ENCODE measurements at regions not wholly inside any gene's neighbourhood (a gene's known extent, or its start where the extent isn't known, plus 50 kb on each side); places are given as distances from the start of the nearest gene placed in this dataset.

DNA sequence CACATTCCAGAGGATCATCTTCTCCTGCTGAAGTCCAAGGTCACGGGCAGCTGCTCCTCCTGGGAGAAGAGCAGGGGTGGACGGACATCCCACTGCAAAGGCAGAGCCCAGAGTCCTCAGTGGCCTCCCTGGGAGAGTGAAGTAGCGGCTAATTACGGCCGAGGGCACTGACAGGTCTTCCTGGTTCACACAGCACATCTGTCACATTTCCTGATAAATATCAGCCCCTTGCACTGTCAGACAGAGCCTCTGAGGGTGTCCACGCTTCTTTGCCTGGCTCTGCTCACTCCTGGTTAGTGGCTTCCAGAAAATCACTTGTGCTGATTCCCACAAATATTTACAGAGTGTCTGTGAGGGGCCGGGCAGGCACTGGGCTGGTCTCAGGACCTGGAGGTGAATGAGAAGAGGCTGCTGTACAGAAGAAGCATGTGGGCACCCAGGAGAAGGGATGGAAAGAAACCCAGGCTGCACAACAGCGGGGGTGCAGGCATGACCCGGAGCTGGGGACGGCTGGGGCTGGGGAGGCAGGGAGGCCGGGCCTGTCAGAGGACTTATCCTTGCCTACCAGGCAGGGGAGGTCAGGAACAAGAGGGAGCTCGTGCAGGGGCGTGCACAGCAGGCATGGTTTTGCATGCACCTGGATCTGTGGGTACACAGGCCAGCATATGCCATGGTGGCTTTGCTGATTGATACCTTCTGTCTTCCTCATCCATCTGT lies 258.2 kb upstream of the TNRC6C start:
- DNase-seq (ENCODE audit: low spot score), result no peak

- no peak for DNase-seq (ENCODE audit: low spot score)
Measured at GRCh38 chr17:77701996-77702395, 256.5 kb upstream of the TNRC6C start.

DNA sequence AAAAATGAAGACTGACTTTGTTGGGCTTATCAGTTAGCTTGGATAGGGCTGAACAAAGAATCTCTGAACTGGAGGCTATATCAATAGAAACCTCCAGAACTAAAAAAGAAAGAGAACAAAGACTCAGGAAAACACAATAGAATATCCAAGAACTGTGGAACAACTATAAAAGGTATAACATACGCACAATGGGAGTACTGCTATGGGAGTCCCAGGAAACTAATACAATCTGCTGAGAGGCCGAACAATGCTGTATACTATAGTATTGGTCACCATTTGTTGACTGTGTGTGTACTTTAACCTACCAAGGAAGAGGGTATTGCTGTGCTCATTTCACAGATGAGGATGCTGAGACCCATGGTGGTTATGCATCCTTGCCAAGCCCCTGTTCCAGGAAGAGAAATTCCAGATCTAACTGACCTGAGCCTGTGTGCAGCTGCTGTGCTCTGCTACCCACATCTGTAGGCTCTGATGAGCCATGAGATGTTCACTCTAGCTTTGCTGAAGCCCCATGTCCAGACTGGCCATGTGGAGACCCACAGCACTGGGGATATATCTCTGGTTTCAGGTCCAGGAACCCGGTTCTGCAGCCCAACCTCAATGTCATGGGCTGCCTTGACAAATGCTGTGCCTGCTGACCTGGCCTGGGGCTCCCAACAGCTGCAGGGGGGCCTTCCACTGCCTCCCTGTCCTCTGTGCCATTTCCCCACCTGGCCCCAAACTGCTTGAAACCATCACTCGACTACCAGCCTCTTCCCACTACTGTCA lies 254.3 kb upstream of the TNRC6C start:
- no peak for DNase-seq (ENCODE audit: low spot score)

GRCh38 chr17:77706938-77707337 lies 251.6 kb upstream of the TNRC6C start:
- peak; percentile 6 for DNase-seq (ENCODE audit: low spot score)

DNA sequence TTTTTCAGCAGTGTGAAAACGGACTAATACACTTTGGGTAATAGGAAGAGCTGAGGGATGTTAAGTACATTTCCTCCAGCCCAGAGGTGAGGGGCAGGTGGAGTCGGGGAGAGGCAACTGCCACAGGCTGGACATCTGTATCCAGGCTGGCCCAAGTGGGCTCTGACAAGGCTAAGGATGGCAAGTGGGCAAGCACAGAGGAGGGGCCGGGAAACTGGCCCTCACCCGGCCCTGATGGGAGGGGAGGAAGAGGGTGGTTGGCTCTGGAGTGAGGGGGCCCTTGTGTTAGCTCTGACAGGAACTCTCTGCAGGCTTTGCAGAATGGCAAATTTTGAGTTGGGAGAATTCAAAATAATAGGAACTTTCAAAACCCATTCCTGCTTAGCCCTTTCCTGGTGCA lies 251.0 kb upstream of the TNRC6C start:
- peak; percentile 21 for DNase-seq (ENCODE audit: low spot score)

DNA sequence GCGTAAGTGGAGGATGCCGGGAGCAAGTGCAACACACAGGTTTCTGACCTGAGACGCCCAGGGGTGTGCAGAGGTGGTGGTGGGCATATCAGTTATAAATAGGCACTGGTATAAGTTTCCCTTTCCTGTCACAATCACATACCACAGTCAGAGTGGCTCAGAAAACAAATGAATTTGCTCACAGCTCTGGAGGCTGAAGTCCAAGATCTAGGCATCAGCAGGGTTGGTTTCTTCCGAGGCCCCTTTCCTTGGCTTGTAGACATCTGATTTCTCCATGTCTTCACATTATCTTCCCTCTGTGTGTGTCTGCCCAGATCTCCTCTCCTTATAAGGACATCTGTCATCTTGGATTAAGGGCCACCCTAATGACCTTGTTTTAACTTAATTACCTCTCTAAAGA lies 250.5 kb upstream of the TNRC6C start:
- no peak for DNase-seq (ENCODE audit: low spot score)

DNA sequence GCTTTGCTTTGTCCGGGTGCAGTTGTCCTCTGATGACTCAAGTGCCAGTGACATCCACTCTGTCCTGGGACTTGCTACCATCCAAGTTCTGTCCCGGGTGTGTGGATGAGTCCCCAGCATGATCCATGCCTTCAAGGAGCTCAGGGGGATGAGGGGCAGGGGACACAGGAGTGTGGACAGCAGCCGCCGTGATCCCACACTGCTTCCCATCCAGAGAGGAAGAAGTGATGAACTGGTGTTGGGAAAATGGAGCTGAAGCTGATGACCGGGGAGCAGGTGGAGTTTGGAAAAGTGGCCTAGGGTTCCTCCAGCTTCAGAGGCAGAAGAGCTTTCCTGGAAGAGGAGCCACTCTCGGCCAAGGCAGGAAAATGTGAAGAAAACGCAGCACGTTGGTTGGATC lies 249.6 kb upstream of the TNRC6C start:
- no peak for DNase-seq (ENCODE audit: low spot score)

- peak; percentile 22 for DNase-seq (ENCODE audit: low spot score)
Measured at GRCh38 chr17:77709594-77709993, 248.9 kb upstream of the TNRC6C start.

- no peak for DNase-seq (ENCODE audit: low spot score)
Measured at GRCh38 chr17:77712578-77712977, 245.9 kb upstream of the TNRC6C start.

DNA sequence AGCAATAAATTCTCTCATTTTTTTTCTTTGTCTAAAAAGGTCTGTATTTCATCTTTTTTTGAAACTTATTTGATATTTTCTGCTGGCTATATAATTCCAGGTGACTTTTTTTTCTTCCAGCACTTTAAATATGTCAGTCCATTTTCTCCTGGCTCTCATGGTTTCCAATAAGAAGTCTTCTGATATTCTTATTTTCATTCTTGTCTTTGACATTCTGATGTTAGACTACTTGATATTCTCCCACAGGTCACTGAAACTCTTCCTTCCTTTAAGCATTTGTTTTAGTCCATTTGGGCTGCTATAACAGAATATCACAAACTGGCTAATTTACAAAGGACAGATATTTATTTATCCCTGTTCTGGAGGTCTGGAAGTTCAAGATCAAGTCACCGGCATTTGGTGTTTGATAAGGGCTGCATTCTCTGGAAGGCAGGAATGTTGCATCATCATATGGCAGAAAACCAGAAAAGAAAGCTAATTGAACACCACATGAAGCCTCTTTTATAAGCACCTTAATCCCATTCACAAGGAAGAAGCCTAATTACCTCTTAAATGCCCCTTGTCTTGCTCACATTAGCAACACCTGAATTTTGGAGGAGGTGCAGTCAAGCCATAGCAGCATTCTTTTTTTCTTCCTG lies 242.1 kb upstream of the TNRC6C start:
- DNase-seq (ENCODE audit: low spot score), result no peak

DNA sequence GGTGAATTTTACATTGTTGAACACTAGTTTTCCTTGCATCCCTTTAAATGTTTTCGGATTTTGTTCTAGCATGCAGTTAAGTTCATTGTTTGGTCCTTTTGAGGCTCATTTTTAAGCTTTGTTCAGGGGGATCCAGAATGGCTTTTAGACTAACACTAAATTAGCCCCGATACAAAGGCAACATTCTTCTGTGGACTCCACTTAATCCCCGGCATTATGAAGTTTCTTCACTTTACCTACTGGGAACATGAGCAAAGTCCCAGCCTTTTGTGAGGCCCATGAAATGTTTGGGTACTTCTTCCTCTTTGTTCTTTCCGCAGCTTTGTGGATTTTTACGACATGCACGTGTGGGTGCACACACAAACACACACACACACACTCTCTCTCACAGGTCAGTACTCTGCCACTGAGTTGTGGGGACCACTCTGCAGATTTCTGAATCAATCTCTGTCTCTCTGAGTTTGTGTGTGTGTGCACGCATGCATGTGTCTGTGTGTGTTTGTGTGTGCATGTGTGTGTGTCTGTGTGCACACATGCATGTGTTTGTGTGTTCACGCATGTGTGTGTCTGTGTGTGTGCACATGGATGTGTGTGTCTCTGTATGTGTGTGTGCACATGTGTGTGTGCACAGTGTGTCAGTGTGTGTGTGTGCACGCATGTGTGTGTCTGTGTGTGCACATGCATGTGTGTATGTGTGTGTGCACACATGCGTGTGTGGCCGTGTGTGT lies 240.4 kb upstream of the TNRC6C start:
- DNase-seq (ENCODE audit: low spot score), result no peak

DNA sequence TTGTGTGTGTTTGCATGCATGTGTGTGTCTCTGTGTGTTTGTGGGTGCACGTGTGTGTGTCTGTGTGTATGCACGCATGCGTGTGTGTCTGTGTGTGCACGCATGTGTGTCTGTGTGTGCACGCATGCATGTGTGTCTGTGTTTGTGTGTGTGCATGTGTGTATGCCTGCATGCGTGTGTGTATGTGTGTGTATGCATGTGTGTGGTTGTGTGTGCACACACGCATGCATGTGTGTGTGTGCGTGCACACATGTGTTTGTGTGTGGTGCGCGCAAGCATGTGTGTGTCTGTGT lies 239.9 kb upstream of the TNRC6C start:
- DNase-seq (ENCODE audit: low spot score), result no peak

GRCh38 chr17:77719806-77720205 lies 238.7 kb upstream of the TNRC6C start:
- no peak for DNase-seq (ENCODE audit: low spot score)

- DNase-seq (ENCODE audit: low spot score), result no peak
Measured at GRCh38 chr17:77720946-77721845, 237.3 kb upstream of the TNRC6C start.

- DNase-seq (ENCODE audit: low spot score), result no peak
Measured at GRCh38 chr17:77721846-77722160, 236.7 kb upstream of the TNRC6C start.

DNA sequence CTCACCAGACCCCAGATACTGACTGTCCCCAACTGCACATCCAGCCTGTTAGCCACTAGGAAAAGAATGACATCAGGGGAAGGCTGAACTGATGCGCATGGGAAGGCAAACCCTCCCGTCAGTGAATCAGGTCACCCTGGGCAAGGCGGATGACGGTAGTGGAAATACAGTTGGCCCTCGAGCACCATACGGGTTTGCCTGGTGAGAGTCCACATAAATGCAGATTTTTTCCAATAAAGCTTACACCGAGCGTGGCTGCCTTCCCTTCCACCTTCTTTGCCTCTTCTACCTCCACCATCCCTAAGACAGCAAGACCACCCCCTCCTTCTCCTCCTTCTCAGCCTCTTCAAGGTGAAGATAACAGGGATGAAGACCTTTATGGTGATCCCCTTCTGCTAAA lies 236.1 kb upstream of the TNRC6C start:
- DNase-seq (ENCODE audit: low spot score), result no peak

GRCh38 chr17:77723071-77723908 lies 235.2 kb upstream of the TNRC6C start:
- no peak for DNase-seq (ENCODE audit: low spot score)

GRCh38 chr17:77723909-77724875 lies 234.3 kb upstream of the TNRC6C start:
- DNase-seq (ENCODE audit: low spot score), result no peak

DNA sequence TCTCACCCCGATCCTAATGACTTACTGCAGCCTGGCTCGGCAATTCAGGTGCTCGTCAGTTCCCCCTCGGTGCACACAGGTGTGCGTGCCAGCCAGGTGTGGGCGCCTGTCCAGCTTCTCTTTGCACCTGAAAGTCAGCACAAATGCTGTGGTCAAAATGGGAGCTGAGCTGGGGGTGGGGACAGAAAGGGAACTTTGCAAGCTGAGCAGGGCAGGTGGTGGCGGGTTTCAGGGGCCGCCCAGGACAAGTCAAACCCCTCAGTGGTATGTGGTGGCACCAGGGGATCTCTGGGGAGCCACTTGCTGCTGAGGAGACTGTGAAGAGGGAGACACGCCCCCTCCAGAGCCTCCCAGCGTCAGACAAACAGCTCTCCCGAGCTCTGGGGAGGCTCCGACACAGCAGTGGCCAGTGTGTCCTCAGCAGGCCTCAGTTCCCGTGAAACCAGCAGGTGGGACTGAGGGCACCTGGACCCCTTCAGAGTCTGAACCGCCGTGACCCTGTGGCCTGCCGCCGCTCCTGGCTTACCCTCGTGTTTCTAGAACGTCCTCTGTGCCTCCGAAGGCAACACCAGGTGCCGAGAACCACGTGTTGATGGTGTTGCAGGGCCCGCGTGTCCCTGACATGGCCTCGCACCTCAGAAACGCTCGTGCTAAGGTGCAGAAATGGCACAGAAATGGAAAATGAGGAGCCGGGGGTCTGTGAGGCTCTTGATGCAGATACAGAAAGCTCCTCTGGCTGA lies 233.5 kb upstream of the TNRC6C start:
- DNase-seq (ENCODE audit: low spot score), result no peak
